WTC11 (cell line): ENCODE measurements at regions not wholly inside any gene's neighbourhood (a gene's known extent, or its start where the extent isn't known, plus 50 kb on each side); places are given as distances from the start of the nearest gene placed in this dataset.

Source experiments
- ATAC-seq: fragments of 200-7000 bp; cut with Tn5 transposase; 2 replicates; pipeline ENCODE4 v1.10.0; 2021; ENCODE audit warnings: mild to moderate bottlenecking, moderate library complexity
- CTCF ChIA-PET: fragments of 300-600 bp; sonication (Branson Sonifier 250); formaldehyde crosslinking; loops from one replicate; lab custom pipeline; 2021; ENCODE audit warnings: antibody characterized with exemption; lab: Charles Lee
- POLR2A ChIA-PET: fragments of 350-600 bp; sonication (Branson Sonifier 250); formaldehyde crosslinking; loops from one replicate; lab custom pipeline; 2021; ENCODE audit warnings: antibody characterized with exemption; lab: Charles Lee
- DNase-seq: peaks from one replicate; pipeline ENCODE4 v3.0.0; 2021; ENCODE audit warnings: low spot score
- H3K27ac Mint-ChIP-seq: 2 replicates; pipeline ENCODE4 v1.8.0; 2021; ENCODE audit warnings: mixed read lengths
- H3K27me3 Mint-ChIP-seq: 2 replicates; pipeline ENCODE4 v1.8.0; 2021; ENCODE audit warnings: low read depth, mild to moderate bottlenecking, moderate library complexity, mixed read lengths
- H3K36me3 Mint-ChIP-seq: 2 replicates; pipeline ENCODE4 v1.8.0; 2021; ENCODE audit warnings: mixed read lengths
- H3K4me1 Mint-ChIP-seq: 2 replicates; pipeline ENCODE4 v1.8.0; 2022; ENCODE audit warnings: mixed read lengths
- H3K4me3 Mint-ChIP-seq: 2 replicates; pipeline ENCODE4 v1.8.0; 2021; ENCODE audit warnings: mild to moderate bottlenecking, moderate library complexity, mixed read lengths
- H3K9me3 Mint-ChIP-seq: 2 replicates; pipeline ENCODE4 v1.8.0; 2021; ENCODE audit warnings: mixed read lengths
- ATF1 ChIP-seq: sonication (generic); formaldehyde crosslinking; IDR thresholded peaks from 2 replicates; pipeline ENCODE4 v1.8.1; 2023; ENCODE audit warnings: mild to moderate bottlenecking, moderate library complexity, missing genetic modification reagents
- CBFB ChIP-seq: sonication (generic); formaldehyde crosslinking; IDR thresholded peaks from 2 replicates; pipeline ENCODE4 v1.8.1; 2022; ENCODE audit warnings: mild to moderate bottlenecking, low read depth, missing genetic modification reagents
- CTCF ChIP-seq: fragments of 200-600 bp; IDR thresholded peaks from 2 replicates; pipeline ENCODE4 v1.8.0; 2022; ENCODE audit warnings: antibody characterized with exemption
- E2F1 ChIP-seq: sonication (generic); formaldehyde crosslinking; IDR thresholded peaks from 2 replicates; pipeline ENCODE4 v1.8.0; 2022; ENCODE audit warnings: mild to moderate bottlenecking, missing genetic modification reagents
- E2F4 ChIP-seq: sonication (generic); formaldehyde crosslinking; IDR thresholded peaks from 2 replicates; pipeline ENCODE4 v1.8.1; 2022; ENCODE audit warnings: low read depth, mild to moderate bottlenecking, moderate library complexity, missing genetic modification reagents, borderline replicate concordance
- FOXP4 ChIP-seq: sonication (generic); formaldehyde crosslinking; IDR thresholded peaks from 2 replicates; pipeline ENCODE4 v1.8.0; 2022; ENCODE audit warnings: mild to moderate bottlenecking, missing genetic modification reagents
- GABPB1 ChIP-seq: sonication (generic); formaldehyde crosslinking; IDR thresholded peaks from 2 replicates; pipeline ENCODE4 v1.8.1; 2023; ENCODE audit warnings: mild to moderate bottlenecking, missing genetic modification reagents
- GRHL2 ChIP-seq: fragments of 250-450 bp; sonication (Bioruptor Pico); IDR thresholded peaks from 2 replicates; pipeline ENCODE4 v1.8.0; 2022; ENCODE audit warnings: mild to moderate bottlenecking, moderate library complexity; ENCODE audit not compliant: insufficient replicate concordance, severe bottlenecking
- IRF2 ChIP-seq: sonication (generic); formaldehyde crosslinking; IDR thresholded peaks from 2 replicates; pipeline ENCODE4 v1.8.0; 2022; ENCODE audit warnings: low read depth, missing genetic modification reagents, borderline replicate concordance
- KAT7 ChIP-seq: sonication (generic); formaldehyde crosslinking; IDR thresholded peaks from 2 replicates; pipeline ENCODE4 v1.8.1; 2023; ENCODE audit warnings: missing genetic modification reagents, mild to moderate bottlenecking, borderline replicate concordance
- STAT6 ChIP-seq: sonication (generic); formaldehyde crosslinking; conservative IDR thresholded peaks from 2 replicates; pipeline ENCODE4 v1.8.1; 2023; ENCODE audit warnings: mild to moderate bottlenecking, low read depth, missing genetic modification reagents, moderate library complexity
- TP53 ChIP-seq: sonication (generic); formaldehyde crosslinking; IDR thresholded peaks from 2 replicates; pipeline ENCODE4 v1.8.1; 2023; ENCODE audit warnings: mild to moderate bottlenecking, missing genetic modification reagents
- ZMAT4 ChIP-seq: fragments of 250-450 bp; sonication (Bioruptor Pico); IDR thresholded peaks from 2 replicates; pipeline ENCODE4 v1.9.0; 2021; ENCODE audit warnings: mild to moderate bottlenecking
- ZNF281 ChIP-seq: sonication (generic); formaldehyde crosslinking; IDR thresholded peaks from 2 replicates; pipeline ENCODE4 v1.8.0; 2023; ENCODE audit warnings: mild to moderate bottlenecking, missing genetic modification reagents

- Mint-ChIP-seq H3K36me3 (peaks cover 76% of the 10 kb centered on the region), H3K4me1 (no peaks in the 10 kb centered on the region), H3K27me3 (peaks cover 5% of the 10 kb centered on the region), H3K27ac (no peak overlapping the region), H3K4me3 (no peak overlapping the region), H3K9me3 (peaks cover 91% of the 10 kb centered on the region)
- ATAC-seq (no peak), DNase-seq (no peak)
- ChIA-PET CTCF (no interaction called here), POLR2A (no interaction called here)
- no peak for TF ChIP-seq CTCF
- no peak for TF ChIP-seq TP53 (CRISPR knock-in tag)
- TF ChIP-seq STAT6, result no peak
- TF ChIP-seq ZMAT4 (CRISPR knock-in tag), result no peak
- TF ChIP-seq IRF2 (CRISPR knock-in tag), result no peak
- TF ChIP-seq ATF1 (CRISPR knock-in tag), result no peak
- TF ChIP-seq GABPB1 (CRISPR knock-in tag), result no peak
- TF ChIP-seq KAT7, result no peak
- no peak for TF ChIP-seq CBFB
- TF ChIP-seq GRHL2 (CRISPR knock-in tag), result no peak
- TF ChIP-seq FOXP4 (CRISPR knock-in tag), result no peak
- no peak for TF ChIP-seq ZNF281
- TF ChIP-seq E2F1 (CRISPR knock-in tag), result no peak
- TF ChIP-seq E2F4 (CRISPR knock-in tag), result no peak
Measured at GRCh38 chr10:130915065-130915464, 396.5 kb downstream of the TCERG1L start.
